ENCODE measurements at regions not wholly inside any gene's neighbourhood (a gene's known extent, or its start where the extent isn't known, plus 50 kb on each side); places are given as distances from the start of the nearest gene placed in this dataset.

- H3K4me1 ChIP-seq (ENCODE audit: control insufficient read depth, extremely low read depth, insufficient read depth, low read length) = peaks cover 4% of the 10 kb centered on the region
- no peak overlapping the region for H2AFZ ChIP-seq (ENCODE audit: control insufficient read depth, low read length)
- no peak for DNase-seq (ENCODE audit: low read depth, low spot score)
- no peak for TF ChIP-seq EZH2 (IDR thresholded peaks at IDR 0.05; ENCODE audit: low read length)
- no peak overlapping the region for H3K4me3 ChIP-seq (ENCODE audit: control insufficient read depth in 2 of 3, extremely low read depth in 1 of 3, insufficient read depth in 2 of 3, low read depth in 1 of 3, low read length in 3 of 3)
- no peak overlapping the region for H3K9ac ChIP-seq (ENCODE audit: control insufficient read depth, extremely low read depth, insufficient read depth, low read length)
- no peaks in the 10 kb centered on the region for H3K9me1 ChIP-seq (ENCODE audit: control insufficient read depth, extremely low read depth, insufficient read depth, low read length)
- dilution Hi-C loops (cut with MboI; ENCODE audit: extremely low pct_ligation_motif_present, low sequenced_read_pairs) = no loop called here
- no peak for FAIRE-seq
- H3K36me3 ChIP-seq (ENCODE audit: control insufficient read depth in 2 of 2, extremely low read depth in 1 of 2, insufficient read depth in 2 of 2, low read length in 2 of 2) = no peaks in the 10 kb centered on the region
- peaks cover 4% of the 10 kb centered on the region for H3K27me3 ChIP-seq (ENCODE audit: control insufficient read depth, extremely low read depth, insufficient read depth, low read length)
- no peaks in the 10 kb centered on the region for H4K20me1 ChIP-seq (ENCODE audit: control insufficient read depth, extremely low read depth, insufficient read depth, low read length)
- no peak overlapping the region for H3K4me2 ChIP-seq (ENCODE audit: control insufficient read depth, extremely low read depth, insufficient read depth, low read depth, low read length)
- no peaks in the 10 kb centered on the region for H3K79me2 ChIP-seq (ENCODE audit: control insufficient read depth, insufficient read depth, low read length)
- H3K9me3 ChIP-seq (ENCODE audit: control insufficient read depth, low read depth, low read length) = no peaks in the 10 kb centered on the region
- H3K27ac ChIP-seq (ENCODE audit: control insufficient read depth, insufficient read depth, low read length) = no peak overlapping the region
Observed at GRCh38 chr14:76320975-76321374, 55.0 kb upstream of the ESRRB start.

GRCh38 chr14:76322594-76323220 is 53.2 kb upstream of the ESRRB start:
- Histone ChIP-seq H4K20me1 (ENCODE audit: control insufficient read depth, extremely low read depth, insufficient read depth, low read length) (no peaks in the 10 kb centered on the region), H3K9ac (ENCODE audit: control insufficient read depth, extremely low read depth, insufficient read depth, low read length) (no peak overlapping the region), H3K9me1 (ENCODE audit: control insufficient read depth, extremely low read depth, insufficient read depth, low read length) (no peaks in the 10 kb centered on the region), H3K36me3 (ENCODE audit: control insufficient read depth in 2 of 2, extremely low read depth in 1 of 2, insufficient read depth in 2 of 2, low read length in 2 of 2) (no peaks in the 10 kb centered on the region), H3K27ac (ENCODE audit: control insufficient read depth, insufficient read depth, low read length) (no peak overlapping the region), H3K4me1 (ENCODE audit: control insufficient read depth, extremely low read depth, insufficient read depth, low read length) (peaks cover 4% of the 10 kb centered on the region), H3K4me2 (ENCODE audit: control insufficient read depth, extremely low read depth, insufficient read depth, low read depth, low read length) (no peak overlapping the region), H3K27me3 (ENCODE audit: control insufficient read depth, extremely low read depth, insufficient read depth, low read length) (peaks cover 10% of the 10 kb centered on the region), H3K79me2 (ENCODE audit: control insufficient read depth, insufficient read depth, low read length) (no peaks in the 10 kb centered on the region), H2AFZ (ENCODE audit: control insufficient read depth, low read length) (no peak overlapping the region), H3K4me3 (ENCODE audit: control insufficient read depth in 2 of 3, extremely low read depth in 1 of 3, insufficient read depth in 2 of 3, low read depth in 1 of 3, low read length in 3 of 3) (no peak overlapping the region), H3K9me3 (ENCODE audit: control insufficient read depth, low read depth, low read length) (no peaks in the 10 kb centered on the region)
- no peak for DNase-seq (ENCODE audit: low read depth, low spot score)
- dilution Hi-C loops (cut with MboI; ENCODE audit: extremely low pct_ligation_motif_present, low sequenced_read_pairs) = no loop called here
- FAIRE-seq = no peak
- TF ChIP-seq EZH2 (IDR thresholded peaks at IDR 0.05; ENCODE audit: low read length) = no peak
- TF ChIP-seq CTCF (optimal IDR thresholded peaks at IDR 0.05 in 1 of 3, IDR thresholded peaks at IDR 0.05 in 1 of 3, conservative IDR thresholded peaks at IDR 0.05 in 1 of 3; ENCODE audit: extremely low read depth in 1 of 3, insufficient read depth in 2 of 3, low read length in 3 of 3) = no peak

All from keratinocyte (primary cell).